ENCODE measurements at regions not wholly inside any gene's neighbourhood (a gene's known extent, or its start where the extent isn't known, plus 50 kb on each side); places are given as distances from the start of the nearest gene placed in this dataset.

GRCh38 chr2:6216234-6216633 is 524.0 kb downstream of the SOX11 start:
- no peak for DNase-seq

GRCh38 chr2:6218926-6219325 is 526.7 kb downstream of the SOX11 start:
- DNase-seq: no peak

GRCh38 chr2:6219906-6220305 is 527.7 kb downstream of the SOX11 start:
- no peak for DNase-seq

- DNase-seq: no peak
These were observed 530.1 kb downstream of the SOX11 start for GRCh38 chr2:6222296-6222695.

- no peak for DNase-seq
These were observed 532.1 kb downstream of the SOX11 start for GRCh38 chr2:6224267-6224666.

GRCh38 chr2:6228251-6228650 is 536.1 kb downstream of the SOX11 start:
- no peak for DNase-seq

- DNase-seq: no peak
These were observed 539.0 kb downstream of the SOX11 start for GRCh38 chr2:6231166-6231565.

GRCh38 chr2:6233993-6234392 is 541.8 kb downstream of the SOX11 start:
- no peak for DNase-seq

GRCh38 chr2:6234702-6235101 is 542.5 kb downstream of the SOX11 start:
- DNase-seq: no peak

- DNase-seq: no peak
These were observed 544.1 kb downstream of the SOX11 start for GRCh38 chr2:6236317-6236716.

GRCh38 chr2:6237039-6237660 is 545.0 kb downstream of the SOX11 start:
- no peak for DNase-seq

GRCh38 chr2:6249557-6249956 is 557.4 kb downstream of the SOX11 start:
- DNase-seq: no peak

- no peak for DNase-seq
These were observed 562.3 kb downstream of the SOX11 start for GRCh38 chr2:6254441-6254840.

GRCh38 chr2:6264198-6264597 is 572.0 kb downstream of the SOX11 start:
- no peak for DNase-seq

GRCh38 chr2:6281524-6281923 is 584.2 kb downstream of the CMPK2 start:
- no peak for DNase-seq

GRCh38 chr2:6283259-6283658 is 582.4 kb downstream of the CMPK2 start:
- DNase-seq: no peak

GRCh38 chr2:6287406-6287805 is 578.3 kb downstream of the CMPK2 start:
- no peak for DNase-seq

- DNase-seq: no peak
These were observed 576.9 kb downstream of the CMPK2 start for GRCh38 chr2:6288791-6289190.

GRCh38 chr2:6290217-6291015 is 575.3 kb downstream of the CMPK2 start:
- DNase-seq: no peak

- no peak for DNase-seq
These were observed 570.9 kb downstream of the CMPK2 start for GRCh38 chr2:6294791-6295190.

GRCh38 chr2:6297238-6297637 is 568.5 kb downstream of the CMPK2 start:
- no peak for DNase-seq

GRCh38 chr2:6301426-6301825 is 564.3 kb downstream of the CMPK2 start:
- DNase-seq: no peak

- DNase-seq: no peak
These were observed 556.7 kb downstream of the CMPK2 start for GRCh38 chr2:6308986-6309385.

GRCh38 chr2:6309415-6310255 is 556.1 kb downstream of the CMPK2 start:
- DNase-seq: no peak

All from activated CD4-positive, CD25-positive, alpha-beta regulatory T cell (primary cell).